ENCODE measurements at regions not wholly inside any gene's neighbourhood (a gene's known extent, or its start where the extent isn't known, plus 50 kb on each side); places are given as distances from the start of the nearest gene placed in this dataset.

DNA sequence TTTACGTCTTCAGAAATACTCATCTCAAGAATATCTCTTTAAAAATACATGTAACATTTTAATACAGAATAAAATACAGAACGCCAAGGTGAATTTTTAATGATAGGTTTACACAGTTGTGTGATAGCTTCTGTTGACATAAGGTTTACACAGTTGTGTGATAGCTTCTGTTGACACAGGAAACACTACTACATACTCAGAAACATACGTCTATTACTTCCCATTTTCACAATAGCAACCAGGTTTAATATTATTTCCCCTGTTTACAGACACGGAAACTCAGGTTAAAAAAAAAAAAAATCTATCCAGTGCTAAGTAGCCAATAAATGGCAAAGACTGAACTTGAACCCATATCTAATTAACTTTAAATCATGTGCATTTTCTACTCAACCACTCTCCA is 571.2 kb downstream of the LIG4 start:
- no peaks in the 10 kb centered on the region for H3K36me3 Mint-ChIP-seq (ENCODE audit: low read depth)
- H3K4me1 ChIP-seq (ENCODE audit: control insufficient read depth, insufficient read depth, low read length) = no peaks in the 10 kb centered on the region
- H3K9me3 ChIP-seq (ENCODE audit: control insufficient read depth, low read length) = no peaks in the 10 kb centered on the region
- no peak overlapping the region for H3K4me3 Mint-ChIP-seq
- TF ChIP-seq CTCF (conservative IDR thresholded peaks at IDR 0.05) = no peak
- H3K36me3 ChIP-seq (ENCODE audit: control insufficient read depth, insufficient read depth, low read length) = no peaks in the 10 kb centered on the region
- no peaks in the 10 kb centered on the region for H3K27me3 Mint-ChIP-seq (ENCODE audit: insufficient read depth)
- H3K4me1 Mint-ChIP-seq = peaks cover 5% of the 10 kb centered on the region
- 94% methylated on average over 2 to 3 of the region's 4 CpGs for WGBS, 2 experiments (ENCODE audit: insufficient coverage in 1 of 2, insufficient read length in 1 of 2)
- no peak for DNase-seq
- no peaks in the 10 kb centered on the region for H3K9me3 Mint-ChIP-seq
- H3K4me3 ChIP-seq (ENCODE audit: low read length) = no peak overlapping the region
- no peak overlapping the region for H3K9ac ChIP-seq (ENCODE audit: extremely low read depth, low read length, poor library complexity, severe bottlenecking)
- H3K27me3 ChIP-seq (ENCODE audit: control insufficient read depth, insufficient read depth, low read length, poor library complexity, severe bottlenecking) = no peaks in the 10 kb centered on the region
- no peak overlapping the region for H3K27ac Mint-ChIP-seq
- no peak overlapping the region for H3K27ac ChIP-seq (ENCODE audit: low read depth, low read length)

- Mint-ChIP-seq H3K27ac (no peak overlapping the region), H3K4me3 (no peak overlapping the region), H3K36me3 (ENCODE audit: low read depth) (no peaks in the 10 kb centered on the region), H3K9me3 (no peaks in the 10 kb centered on the region), H3K27me3 (ENCODE audit: insufficient read depth) (no peaks in the 10 kb centered on the region), H3K4me1 (peaks cover 5% of the 10 kb centered on the region)
- Histone ChIP-seq H3K4me1 (ENCODE audit: control insufficient read depth, insufficient read depth, low read length) (no peaks in the 10 kb centered on the region), H3K27ac (ENCODE audit: low read depth, low read length) (no peak overlapping the region), H3K9me3 (ENCODE audit: control insufficient read depth, low read length) (no peaks in the 10 kb centered on the region), H3K9ac (ENCODE audit: extremely low read depth, low read length, poor library complexity, severe bottlenecking) (no peak overlapping the region), H3K27me3 (ENCODE audit: control insufficient read depth, insufficient read depth, low read length, poor library complexity, severe bottlenecking) (no peaks in the 10 kb centered on the region), H3K4me3 (ENCODE audit: low read length) (no peak overlapping the region), H3K36me3 (ENCODE audit: control insufficient read depth, insufficient read depth, low read length) (no peaks in the 10 kb centered on the region)
- DNase-seq = no peak
- no peak for TF ChIP-seq CTCF (conservative IDR thresholded peaks at IDR 0.05)
- WGBS, 2 experiments (ENCODE audit: insufficient coverage in 1 of 2, insufficient read length in 1 of 2) = 100% methylated on average over 1 of the region's 1 CpG; no CpG with 5 or more reads in 1 of the 2 experiments
Measured at GRCh38 chr13:107643615-107644014, 571.7 kb downstream of the LIG4 start.

GRCh38 chr13:107642831-107643230 is 572.5 kb downstream of the LIG4 start:
- Histone ChIP-seq H3K4me3 (ENCODE audit: low read length) (no peak overlapping the region), H3K4me1 (ENCODE audit: control insufficient read depth, insufficient read depth, low read length) (no peaks in the 10 kb centered on the region), H3K9ac (ENCODE audit: extremely low read depth, low read length, poor library complexity, severe bottlenecking) (no peak overlapping the region), H3K27me3 (ENCODE audit: control insufficient read depth, insufficient read depth, low read length, poor library complexity, severe bottlenecking) (no peaks in the 10 kb centered on the region), H3K27ac (ENCODE audit: low read depth, low read length) (no peak overlapping the region), H3K36me3 (ENCODE audit: control insufficient read depth, insufficient read depth, low read length) (no peaks in the 10 kb centered on the region), H3K9me3 (ENCODE audit: control insufficient read depth, low read length) (no peaks in the 10 kb centered on the region)
- no peaks in the 10 kb centered on the region for H3K9me3 Mint-ChIP-seq
- no peaks in the 10 kb centered on the region for H3K36me3 Mint-ChIP-seq (ENCODE audit: low read depth)
- WGBS, 2 experiments (ENCODE audit: insufficient coverage in 1 of 2, insufficient read length in 1 of 2) = 83 to 89% methylated on average over 4 to 5 of the region's 5 CpGs
- no peaks in the 10 kb centered on the region for H3K27me3 Mint-ChIP-seq (ENCODE audit: insufficient read depth)
- no peak for DNase-seq
- no peak overlapping the region for H3K4me3 Mint-ChIP-seq
- peaks cover 5% of the 10 kb centered on the region for H3K4me1 Mint-ChIP-seq
- TF ChIP-seq CTCF (conservative IDR thresholded peaks at IDR 0.05) = no peak
- no peak overlapping the region for H3K27ac Mint-ChIP-seq
